Activated CD4-positive, alpha-beta T cell treated with anti-CD3 and anti-CD28 coated beads, Interleukin-2, amount 10 ng/mL, durations not matched to agents 7 days and 5 days (primary cell): ENCODE measurements at regions not wholly inside any gene's neighbourhood (a gene's known extent, or its start where the extent isn't known, plus 50 kb on each side); places are given as distances from the start of the nearest gene placed in this dataset.
"Not testable (repeated sequence)": the region's sequence is repeated elsewhere in the genome, so short reads cannot be mapped to it uniquely, and the experiment has no call there.

ENCODE experiments used
- CTCF ChIA-PET: fragments of 350-600 bp; sonication (Branson Sonifier 250); formaldehyde crosslinking; loops from one replicate; lab custom pipeline; 2021; ENCODE audit warnings: antibody characterized with exemption; lab: Charles Lee
- POLR2A ChIA-PET: fragments of 350-600 bp; sonication (Branson Sonifier 250); formaldehyde crosslinking; loops from one replicate; lab custom pipeline; 2021; ENCODE audit warnings: antibody characterized with exemption; lab: Charles Lee
- DNase-seq: peaks from one replicate; pipeline ENCODE4 v3.0.0-alpha.2; 2020
- H3K27ac Mint-ChIP-seq: one replicate; pipeline ENCODE4 v1.8.0; 2021; ENCODE audit warnings: mild to moderate bottlenecking, moderate library complexity, mixed read lengths
- H3K27me3 Mint-ChIP-seq: one replicate; pipeline ENCODE4 v1.8.0; 2021; ENCODE audit warnings: mixed read lengths
- H3K36me3 Mint-ChIP-seq: one replicate; pipeline ENCODE4 v1.8.0; 2021; ENCODE audit warnings: low read depth, mixed read lengths
- H3K4me1 Mint-ChIP-seq: one replicate; pipeline ENCODE4 v1.8.0; 2021; ENCODE audit warnings: mixed read lengths
- H3K4me3 Mint-ChIP-seq: one replicate; pipeline ENCODE4 v1.8.0; 2021; ENCODE audit warnings: mild to moderate bottlenecking, moderate library complexity, mixed read lengths
- H3K9me3 Mint-ChIP-seq: one replicate; pipeline ENCODE4 v1.8.0; 2021; ENCODE audit warnings: mixed read lengths

DNA sequence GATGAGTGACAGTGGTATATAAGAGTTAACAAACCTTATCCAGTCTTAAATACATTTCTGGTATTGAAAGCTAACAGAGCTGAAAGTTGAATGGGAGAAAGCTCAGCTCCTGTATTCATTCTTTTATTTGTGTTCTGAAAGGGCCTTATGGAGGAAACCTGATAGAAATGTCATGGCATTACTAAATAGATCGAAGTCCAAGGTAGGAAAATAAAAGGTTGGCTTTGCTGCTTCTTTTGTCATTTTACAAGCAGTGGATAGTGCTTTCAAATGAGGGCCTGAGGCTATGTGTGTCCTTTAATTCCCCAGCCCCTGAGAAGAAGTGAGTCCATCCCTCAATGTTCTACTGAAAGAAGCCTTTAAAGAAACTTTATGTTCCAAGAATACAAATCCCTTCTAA lies 974.3 kb upstream of the INTU start:
- Mint-ChIP-seq H3K4me3 (no peak overlapping the region), H3K9me3 (peaks cover 3% of the 10 kb centered on the region), H3K27me3 (no peaks in the 10 kb centered on the region), H3K36me3 (no peaks in the 10 kb centered on the region), H3K27ac (no peak overlapping the region), H3K4me1 (no peaks in the 10 kb centered on the region)
- CTCF ChIA-PET, result no interaction called here
- DNase-seq, result no peak
- POLR2A ChIA-PET, result no interaction called here

DNA sequence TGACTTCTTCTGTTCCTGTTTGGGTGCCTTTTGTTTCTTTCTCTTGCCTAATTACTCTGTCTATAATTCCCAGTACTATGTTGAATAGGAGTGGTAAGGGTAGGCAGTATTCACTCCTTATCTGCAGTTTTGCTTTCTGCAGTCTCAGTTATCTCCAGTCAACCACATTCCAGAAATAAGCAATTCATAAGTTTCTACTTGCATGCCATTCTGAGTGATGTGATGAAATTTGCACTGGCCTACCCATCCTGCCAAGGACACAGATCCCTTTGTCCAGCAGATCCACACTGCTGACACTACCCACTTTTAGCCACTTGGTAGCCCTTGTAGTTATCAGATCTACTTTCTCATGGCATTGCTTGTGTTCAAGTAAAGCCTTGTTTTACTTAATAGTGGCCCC lies 971.6 kb upstream of the INTU start:
- Mint-ChIP-seq H3K27ac (no peak overlapping the region), H3K9me3 (peaks cover 5% of the 10 kb centered on the region), H3K4me3 (no peak overlapping the region), H3K27me3 (no peaks in the 10 kb centered on the region), H3K36me3 (no peaks in the 10 kb centered on the region), H3K4me1 (no peaks in the 10 kb centered on the region)
- POLR2A ChIA-PET, result no interaction called here
- DNase-seq, result no peak
- CTCF ChIA-PET, result no interaction called here

DNA sequence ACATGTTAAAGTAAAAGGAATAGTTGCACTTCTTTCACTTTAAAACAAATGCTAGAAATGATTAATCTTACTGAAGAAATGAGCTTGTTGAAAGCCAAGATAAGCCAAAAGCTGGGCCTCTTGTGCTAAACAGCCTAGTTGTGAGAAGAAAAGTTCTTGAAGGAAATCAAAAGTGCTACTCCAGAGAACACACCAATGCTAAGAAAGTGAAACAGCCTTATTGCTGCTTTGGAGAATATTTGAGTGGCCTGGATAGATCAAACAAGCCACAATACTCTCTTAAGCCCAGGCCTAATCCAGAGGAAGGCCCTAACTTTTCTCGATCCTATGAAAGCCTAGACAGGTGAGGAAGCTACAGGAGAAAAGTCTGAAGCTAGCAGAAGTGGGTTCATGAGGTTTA lies 967.9 kb upstream of the INTU start:
- ChIA-PET POLR2A (no interaction called here), CTCF (no interaction called here)
- no peak for DNase-seq
- no peaks in the 10 kb centered on the region for H3K4me1 Mint-ChIP-seq
- peaks cover 2% of the 10 kb centered on the region for H3K9me3 Mint-ChIP-seq
- no peaks in the 10 kb centered on the region for H3K27me3 Mint-ChIP-seq
- H3K4me3 Mint-ChIP-seq, result no peak overlapping the region
- no peak overlapping the region for H3K27ac Mint-ChIP-seq
- no peaks in the 10 kb centered on the region for H3K36me3 Mint-ChIP-seq

- H3K4me1 Mint-ChIP-seq, H3K27ac Mint-ChIP-seq, CTCF ChIA-PET, H3K9me3 Mint-ChIP-seq, H3K4me3 Mint-ChIP-seq, POLR2A ChIA-PET, H3K27me3 Mint-ChIP-seq, H3K36me3 Mint-ChIP-seq, DNase-seq: not testable (repeated sequence)
Measured at GRCh38 chr4:126670038-126670437, 962.7 kb upstream of the INTU start.

DNA sequence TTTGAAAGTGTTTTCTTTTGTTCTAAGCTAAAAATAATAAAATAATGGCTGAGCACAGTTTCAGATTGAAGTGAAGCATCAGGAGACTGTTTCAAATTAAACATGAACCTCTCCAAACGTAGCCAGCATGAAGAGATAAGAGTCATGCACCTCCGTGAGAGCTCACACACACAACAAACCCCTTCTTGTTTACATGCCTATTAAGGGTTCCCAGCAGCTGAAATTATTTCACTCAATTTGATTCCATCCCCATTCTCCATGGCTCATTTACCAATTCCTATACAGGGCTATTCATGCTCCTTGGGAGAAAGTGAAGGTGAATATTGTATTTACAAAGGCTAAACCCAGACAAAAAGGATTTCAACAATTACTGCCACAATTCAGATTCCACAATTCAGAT lies 954.1 kb upstream of the INTU start:
- no peak for DNase-seq
- H3K36me3 Mint-ChIP-seq, result no peaks in the 10 kb centered on the region
- POLR2A ChIA-PET, result no interaction called here
- no peaks in the 10 kb centered on the region for H3K4me1 Mint-ChIP-seq
- H3K27me3 Mint-ChIP-seq, result no peaks in the 10 kb centered on the region
- CTCF ChIA-PET, result no interaction called here
- no peaks in the 10 kb centered on the region for H3K9me3 Mint-ChIP-seq
- H3K27ac Mint-ChIP-seq, result no peak overlapping the region
- H3K4me3 Mint-ChIP-seq, result no peak overlapping the region

GRCh38 chr4:126679303-126679702 lies 953.5 kb upstream of the INTU start:
- H3K27me3 Mint-ChIP-seq, result no peaks in the 10 kb centered on the region
- CTCF ChIA-PET, result no interaction called here

GRCh38 chr4:126682250-126682649 lies 950.5 kb upstream of the INTU start:
- CTCF ChIA-PET, result no interaction called here

More at GRCh38 chr4:126679303-126679702, 953.5 kb upstream of the INTU start:
- no peaks in the 10 kb centered on the region for H3K36me3 Mint-ChIP-seq
- DNase-seq, result no peak
- H3K4me1 Mint-ChIP-seq, result no peaks in the 10 kb centered on the region
- H3K9me3 Mint-ChIP-seq, result no peaks in the 10 kb centered on the region
- no peak overlapping the region for H3K4me3 Mint-ChIP-seq
- no peak overlapping the region for H3K27ac Mint-ChIP-seq
- POLR2A ChIA-PET, result no interaction called here

DNA sequence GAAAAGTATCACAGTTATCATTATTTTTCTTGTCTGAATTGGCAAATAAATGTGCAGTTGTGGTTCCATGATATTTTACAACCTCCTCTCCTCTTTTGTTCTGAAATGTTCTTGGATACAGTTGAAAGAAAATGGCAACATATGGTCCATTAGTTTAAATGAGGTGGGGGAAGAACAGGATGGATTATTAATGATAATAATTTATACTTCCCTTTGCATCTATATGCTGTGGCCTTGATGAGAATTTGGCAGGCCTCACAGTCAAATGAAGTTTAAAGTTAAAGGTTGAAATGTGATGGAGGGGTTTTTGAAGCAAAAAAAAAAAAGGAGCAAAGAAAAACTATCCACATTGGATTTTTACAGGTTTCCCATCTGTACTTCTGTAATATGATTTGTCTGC lies 946.3 kb upstream of the INTU start:
- Mint-ChIP-seq H3K9me3 (no peaks in the 10 kb centered on the region), H3K36me3 (no peaks in the 10 kb centered on the region), H3K4me1 (no peaks in the 10 kb centered on the region), H3K27ac (no peak overlapping the region), H3K27me3 (no peaks in the 10 kb centered on the region), H3K4me3 (no peak overlapping the region)
- no peak for DNase-seq
- CTCF ChIA-PET, result no interaction called here
- POLR2A ChIA-PET, result no interaction called here

More at GRCh38 chr4:126682250-126682649, 950.5 kb upstream of the INTU start:
- no peaks in the 10 kb centered on the region for H3K36me3 Mint-ChIP-seq
- no peaks in the 10 kb centered on the region for H3K4me1 Mint-ChIP-seq
- H3K27ac Mint-ChIP-seq, result no peak overlapping the region
- no peak for DNase-seq
- H3K27me3 Mint-ChIP-seq, result no peaks in the 10 kb centered on the region
- POLR2A ChIA-PET, result no interaction called here
- H3K9me3 Mint-ChIP-seq, result no peaks in the 10 kb centered on the region
- no peak overlapping the region for H3K4me3 Mint-ChIP-seq

- Mint-ChIP-seq H3K36me3 (no peaks in the 10 kb centered on the region), H3K27ac (no peak overlapping the region), H3K27me3 (no peaks in the 10 kb centered on the region), H3K4me3 (no peak overlapping the region), H3K9me3 (no peaks in the 10 kb centered on the region), H3K4me1 (no peaks in the 10 kb centered on the region)
- POLR2A ChIA-PET, result no interaction called here
- no peak for DNase-seq
- CTCF ChIA-PET, result no interaction called here
Measured at GRCh38 chr4:126687655-126688358, 945.0 kb upstream of the INTU start.

- H3K27ac Mint-ChIP-seq, result no peak overlapping the region
Measured at GRCh38 chr4:126691797-126692196, 941.0 kb upstream of the INTU start.

GRCh38 chr4:126697748-126698147 lies 935.0 kb upstream of the INTU start:
- ChIA-PET CTCF (no interaction called here), POLR2A (no interaction called here)
- Mint-ChIP-seq H3K4me3 (no peak overlapping the region), H3K9me3 (peaks cover 2% of the 10 kb centered on the region), H3K27me3 (no peaks in the 10 kb centered on the region), H3K4me1 (no peaks in the 10 kb centered on the region), H3K27ac (no peak overlapping the region), H3K36me3 (no peaks in the 10 kb centered on the region)
- no peak for DNase-seq

More at GRCh38 chr4:126691797-126692196, 941.0 kb upstream of the INTU start:
- Mint-ChIP-seq H3K36me3 (no peaks in the 10 kb centered on the region), H3K4me1 (no peaks in the 10 kb centered on the region), H3K9me3 (no peaks in the 10 kb centered on the region), H3K27me3 (no peaks in the 10 kb centered on the region), H3K4me3 (no peak overlapping the region)
- no peak for DNase-seq
- ChIA-PET CTCF (no interaction called here), POLR2A (no interaction called here)

GRCh38 chr4:126698224-126698623 lies 934.5 kb upstream of the INTU start:
- H3K36me3 Mint-ChIP-seq, result no peaks in the 10 kb centered on the region

DNA sequence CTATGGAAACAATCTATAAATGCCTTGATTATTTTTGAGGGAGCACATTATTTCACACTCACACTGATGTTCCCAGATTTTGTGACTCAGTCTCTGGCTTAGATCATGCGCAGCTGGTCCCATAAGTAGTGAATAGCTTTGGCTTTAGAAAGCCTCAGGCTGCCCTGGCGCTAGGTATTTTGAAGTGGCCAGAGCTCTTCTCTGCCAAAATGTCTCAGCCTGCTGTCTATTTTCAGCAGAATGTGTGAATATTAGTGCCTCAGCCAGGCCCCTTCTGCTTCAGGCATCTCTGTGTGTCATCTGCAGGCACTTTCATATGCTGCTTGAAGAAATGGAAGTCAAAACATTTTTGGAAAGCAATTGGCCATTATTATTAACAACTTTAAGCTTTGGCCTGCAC lies 931.0 kb upstream of the INTU start:
- H3K36me3 Mint-ChIP-seq, result no peaks in the 10 kb centered on the region
- no peaks in the 10 kb centered on the region for H3K4me1 Mint-ChIP-seq
- H3K27me3 Mint-ChIP-seq, result no peaks in the 10 kb centered on the region
- no peak overlapping the region for H3K4me3 Mint-ChIP-seq
- no peak overlapping the region for H3K27ac Mint-ChIP-seq
- H3K9me3 Mint-ChIP-seq, result peaks cover 4% of the 10 kb centered on the region
- DNase-seq, result no peak
- ChIA-PET CTCF (no interaction called here), POLR2A (no interaction called here)

More at GRCh38 chr4:126698224-126698623, 934.5 kb upstream of the INTU start:
- ChIA-PET POLR2A (no interaction called here), CTCF (no interaction called here)
- no peak overlapping the region for H3K27ac Mint-ChIP-seq
- no peak overlapping the region for H3K4me3 Mint-ChIP-seq
- no peaks in the 10 kb centered on the region for H3K4me1 Mint-ChIP-seq
- peaks cover 2% of the 10 kb centered on the region for H3K9me3 Mint-ChIP-seq
- no peak for DNase-seq
- H3K27me3 Mint-ChIP-seq, result no peaks in the 10 kb centered on the region

DNA sequence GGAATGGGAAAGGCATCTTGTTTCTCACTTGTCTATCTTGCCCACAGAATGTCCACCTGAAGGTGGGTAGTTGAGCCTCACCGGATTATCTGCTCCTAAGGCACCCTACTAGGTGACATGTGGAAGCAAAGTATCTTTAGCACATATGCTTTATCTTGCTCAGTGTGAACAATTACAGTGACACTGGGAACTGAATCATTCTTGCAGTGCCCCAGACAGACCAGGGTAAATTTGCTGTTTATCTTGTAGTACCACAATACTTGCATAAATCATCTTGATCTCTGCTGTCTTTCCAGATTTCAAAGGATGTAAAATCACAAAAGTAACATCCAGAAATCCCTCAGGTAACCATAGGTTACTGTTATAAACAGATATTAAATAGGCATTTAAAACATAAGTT lies 930.0 kb upstream of the INTU start:
- ChIA-PET POLR2A (no interaction called here), CTCF (no interaction called here)
- no peaks in the 10 kb centered on the region for H3K4me1 Mint-ChIP-seq
- peaks cover 8% of the 10 kb centered on the region for H3K9me3 Mint-ChIP-seq
- H3K36me3 Mint-ChIP-seq, result no peaks in the 10 kb centered on the region
- no peak overlapping the region for H3K27ac Mint-ChIP-seq
- H3K4me3 Mint-ChIP-seq, result no peak overlapping the region
- DNase-seq, result no peak
- H3K27me3 Mint-ChIP-seq, result no peaks in the 10 kb centered on the region
